Ovary (tissue), 7 donors: ENCODE measurements at regions not wholly inside any gene's neighbourhood (a gene's known extent, or its start where the extent isn't known, plus 50 kb on each side); places are given as distances from the start of the nearest gene placed in this dataset.

Source experiments
- DNase-seq, 5 donors: peaks; one replicate each; pipeline ENCODE4 v3.0.0-alpha.2; 2019 to 2020
- H3K27ac ChIP-seq, 2 donors: fragments of 200-600 bp; one replicate each; pipeline versions ENCODE4 v1.5.1 to v1.8.0; 2019 to 2022
- H3K27me3 ChIP-seq: fragments of 200-600 bp; one replicate; pipeline ENCODE4 v1.8.0; 2022
- H3K36me3 ChIP-seq: fragments of 200-600 bp; sonication (generic); one replicate; pipeline ENCODE4 v1.5.1; 2019
- H3K4me1 ChIP-seq: one replicate; pipeline ENCODE4 v1.8.1; 2013; ENCODE audit warnings: mild to moderate bottlenecking, moderate library complexity; ENCODE audit not compliant: insufficient read depth
- H3K4me3 ChIP-seq: fragments of 200-600 bp; sonication (generic); one replicate; pipeline ENCODE4 v1.5.1; 2017
- H3K9me3 ChIP-seq, 2 donors: fragments of 200-600 bp in 1 of 2; sonication (generic) in 1 of 2; one replicate each; pipeline versions ENCODE4 v1.5.1 to v1.8.1; 2013 to 2019; ENCODE audit warnings: mild to moderate bottlenecking in 1 of 2, moderate library complexity in 1 of 2
- CTCF ChIP-seq, 3 donors: fragments of 450-650 bp in 2 of 3; fragments of 200-600 bp in 1 of 3; IDR thresholded peaks; one replicate each; pipeline versions ENCODE4 v1.5.1 to v1.8.0; 2016 to 2022; ENCODE audit warnings: antibody characterized with exemption in 3 of 3, mild to moderate bottlenecking in 1 of 3
- EP300 ChIP-seq: sonication (generic); formaldehyde crosslinking; IDR thresholded peaks from one replicate; pipeline ENCODE4 v1.6.1; 2017; ENCODE audit warnings: antibody characterized with exemption
- POLR2A ChIP-seq: fragments of 450-650 bp; IDR thresholded peaks from one replicate; pipeline ENCODE4 v1.6.1; 2017; ENCODE audit warnings: antibody characterized with exemption, mild to moderate bottlenecking, moderate library complexity
- WGBS, 3 donors: extraction: QIAGEN DNeasy Blood & Tissue Kit in 1 of 3; methylation state at CpG; one replicate each; pipeline versions ENCODE4 v1.1.5 to v1.1.7; 2013 to 2017; 5-methylcytosine and 5-hydroxymethylcytosine counted together
- intact Hi-C, 4 donors: fragments of 100-400 bp; cut with DNase I; formaldehyde crosslinking; loops; one replicate each; pipeline versions ENCODE4 v1.11.0 to v1.15.1; 2022 to 2023
- donor health status: DM: no; HTN: no; CAD: no; lungs with moderate emphysema.
- donor health status: DM: no; HTN: no; CAD: no.
- donor health status: Bipolar disorder and iron deficiency.
- donor health status: DM: no; HTN: no; CAD: no.
- donor health status: DM: yes; HTN: yes; CAD: no.

- 33 to 45% (median 37%) methylated on average over 21 of the region's 21 CpGs for WGBS, 3 donors
- intact Hi-C loops, result no loop called here
- H3K4me1 ChIP-seq, result no peaks in the 10 kb centered on the region
- no peak for DNase-seq
- H3K9me3 ChIP-seq, result peaks cover 0 to 10% of the 10 kb centered on the region in 2 donors
- H3K27me3 ChIP-seq, result no peaks in the 10 kb centered on the region
- no peak overlapping the region for H3K27ac ChIP-seq
- TF ChIP-seq POLR2A (no peak), CTCF (IDR thresholded peaks at IDR 0.05) (no peak), EP300 (no peak)
- H3K36me3 ChIP-seq, result no peaks in the 10 kb centered on the region
- no peak overlapping the region for H3K4me3 ChIP-seq
Observed at GRCh38 chr10:100612601-100613595, 77.2 kb downstream of the HIF1AN start.

- H3K36me3 ChIP-seq, result no peaks in the 10 kb centered on the region
- no peak overlapping the region for H3K4me3 ChIP-seq
- peaks cover 0 to 10% of the 10 kb centered on the region in 2 donors for H3K9me3 ChIP-seq
- no peaks in the 10 kb centered on the region for H3K27me3 ChIP-seq
- no peak overlapping the region for H3K27ac ChIP-seq
- TF ChIP-seq EP300 (no peak), POLR2A (no peak), CTCF (IDR thresholded peaks at IDR 0.05) (no peak)
- H3K4me1 ChIP-seq, result no peaks in the 10 kb centered on the region
- DNase-seq, result no peak
- WGBS, 3 donors, result 38 to 44% (median 40%) methylated on average over 8 of the region's 8 CpGs
- intact Hi-C loops, result no loop called here
Observed at GRCh38 chr10:100613846-100614245, 78.1 kb downstream of the HIF1AN start.

GRCh38 chr10:100614429-100615095, 78.8 kb downstream of the HIF1AN start:
- no peak overlapping the region for H3K27ac ChIP-seq
- no peaks in the 10 kb centered on the region for H3K4me1 ChIP-seq
- 69 to 70% (median 69%) methylated on average over 11 of the region's 11 CpGs for WGBS, 3 donors
- no peak for DNase-seq
- no peak for TF ChIP-seq EP300
- peaks cover 0 to 10% of the 10 kb centered on the region in 2 donors for H3K9me3 ChIP-seq
- H3K27me3 ChIP-seq, result no peaks in the 10 kb centered on the region
- intact Hi-C loops, result no loop called here
- no peaks in the 10 kb centered on the region for H3K36me3 ChIP-seq
- H3K4me3 ChIP-seq, result no peak overlapping the region

- no peak for DNase-seq
- intact Hi-C loops, result no loop called here
- TF ChIP-seq POLR2A, result no peak
- no peak for TF ChIP-seq EP300
- TF ChIP-seq CTCF (IDR thresholded peaks at IDR 0.05), result no peak
Observed at GRCh38 chr10:100615241-100615640, 79.5 kb downstream of the HIF1AN start.

More at GRCh38 chr10:100615241-100615640, 79.5 kb downstream of the HIF1AN start:
- Histone ChIP-seq H3K4me1 (no peaks in the 10 kb centered on the region), H3K36me3 (no peaks in the 10 kb centered on the region), H3K27ac (no peak overlapping the region), H3K9me3 (peaks cover 0 to 10% of the 10 kb centered on the region in 2 donors), H3K27me3 (no peaks in the 10 kb centered on the region), H3K4me3 (no peak overlapping the region)
- WGBS, 3 donors, result 73 to 85% (median 79%) methylated on average over 10 of the region's 10 CpGs
